ENCODE measurements at regions not wholly inside any gene's neighbourhood (a gene's known extent, or its start where the extent isn't known, plus 50 kb on each side); places are given as distances from the start of the nearest gene placed in this dataset.

DNA sequence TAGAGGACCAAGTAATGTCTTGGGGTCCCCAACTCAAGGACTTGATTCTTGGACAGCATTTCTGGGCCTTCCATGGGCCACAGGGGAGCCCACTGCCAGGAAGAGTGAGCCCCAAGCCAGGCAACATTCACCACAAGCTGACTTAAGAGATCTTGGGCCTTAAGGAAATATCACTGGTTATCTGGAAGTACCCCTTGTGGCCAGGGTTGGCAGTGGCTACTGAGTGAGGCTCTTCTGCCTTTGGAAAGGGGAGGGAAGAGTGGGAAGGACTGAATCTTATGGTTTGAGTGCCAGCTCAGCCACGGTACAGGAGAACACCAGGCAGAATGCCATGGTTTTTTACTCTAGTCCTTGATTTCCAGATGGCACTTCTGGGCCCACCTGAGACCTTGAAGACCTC lies 228.9 kb upstream of the RGS18 start:
- TF ChIP-seq CTCF (IDR thresholded peaks at IDR 0.05; ENCODE audit: low read depth, low read length): no peak
- Histone ChIP-seq H3K4me3 (ENCODE audit: low read depth, low read length) (no peak overlapping the region), H3K9me3 (ENCODE audit: control insufficient read depth, insufficient read depth, low read length) (no peaks in the 10 kb centered on the region), H3K27ac (ENCODE audit: low read depth, low read length) (no peak overlapping the region), H3K27me3 (ENCODE audit: control insufficient read depth, insufficient read depth, low read length) (no peaks in the 10 kb centered on the region)
- no peak for DNase-seq (ENCODE audit: low read depth, low spot score)
- ChIA-PET POLR2A (no interaction called here), CTCF (no interaction called here)

DNA sequence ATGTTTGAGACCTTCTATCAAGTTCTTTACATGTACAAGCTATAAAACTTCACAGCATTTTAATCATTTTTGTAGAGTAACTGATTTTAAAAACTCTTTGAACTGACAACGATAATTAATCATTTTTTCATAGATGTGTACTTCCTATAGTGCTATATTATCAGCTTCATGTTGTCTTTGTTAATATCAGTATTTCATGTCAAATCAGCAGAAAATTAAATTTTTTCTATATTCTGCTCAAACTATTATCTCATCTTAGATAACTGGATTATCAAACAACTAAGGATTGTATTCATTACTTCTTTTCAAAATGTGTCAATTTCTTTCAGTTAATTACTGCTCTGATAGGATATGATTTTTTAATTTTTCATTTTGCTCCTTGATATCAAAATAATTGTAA lies 214.6 kb upstream of the RGS18 start:
- TF ChIP-seq CTCF (IDR thresholded peaks at IDR 0.05; ENCODE audit: low read depth, low read length): no peak
- CTCF ChIA-PET: no interaction called here
- POLR2A ChIA-PET: no interaction called here

GRCh38 chr1:191953526-191953925 lies 204.7 kb upstream of the RGS18 start:
- POLR2A ChIA-PET: no interaction called here
- CTCF ChIA-PET: no interaction called here
- Histone ChIP-seq H3K4me3 (ENCODE audit: low read depth, low read length) (no peak overlapping the region), H3K27ac (ENCODE audit: low read depth, low read length) (no peak overlapping the region), H3K27me3 (ENCODE audit: control insufficient read depth, insufficient read depth, low read length) (no peaks in the 10 kb centered on the region), H3K9me3 (ENCODE audit: control insufficient read depth, insufficient read depth, low read length) (no peaks in the 10 kb centered on the region)
- TF ChIP-seq CTCF (IDR thresholded peaks at IDR 0.05; ENCODE audit: low read depth, low read length): no peak
- DNase-seq (ENCODE audit: low read depth, low spot score): no peak

More for the DNA sequence above, 214.6 kb upstream of the RGS18 start:
- Histone ChIP-seq H3K27me3 (ENCODE audit: control insufficient read depth, insufficient read depth, low read length) (no peaks in the 10 kb centered on the region), H3K4me3 (ENCODE audit: low read depth, low read length) (no peak overlapping the region), H3K27ac (ENCODE audit: low read depth, low read length) (no peak overlapping the region), H3K9me3 (ENCODE audit: control insufficient read depth, insufficient read depth, low read length) (no peaks in the 10 kb centered on the region)
- no peak for DNase-seq (ENCODE audit: low read depth, low spot score)

DNA sequence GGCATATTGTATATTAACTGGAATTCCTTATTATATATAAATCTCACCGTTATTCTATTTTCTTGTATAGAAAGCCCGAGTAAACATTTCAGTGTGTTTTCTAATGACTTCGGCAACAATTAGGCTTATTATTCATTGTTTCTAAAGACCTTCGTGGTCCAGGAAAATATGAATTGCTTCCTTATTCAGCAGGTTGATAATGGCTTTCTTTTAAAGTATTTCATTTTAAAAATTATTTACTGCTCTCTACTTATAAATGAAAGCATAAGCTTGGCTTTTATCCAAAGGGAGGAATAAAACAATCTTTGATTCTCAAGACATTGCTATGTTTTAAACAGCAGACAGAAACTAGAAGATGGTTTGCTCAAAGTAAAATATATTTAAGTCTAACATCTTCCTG lies 198.4 kb upstream of the RGS18 start:
- no peak overlapping the region for H3K27ac ChIP-seq (ENCODE audit: low read depth, low read length)
- H3K27me3 ChIP-seq (ENCODE audit: control insufficient read depth, insufficient read depth, low read length): no peaks in the 10 kb centered on the region
- ChIA-PET CTCF (no interaction called here), POLR2A (no interaction called here)
- H3K4me3 ChIP-seq (ENCODE audit: low read depth, low read length): no peak overlapping the region
- DNase-seq (ENCODE audit: low read depth, low spot score): no peak
- no peaks in the 10 kb centered on the region for H3K9me3 ChIP-seq (ENCODE audit: control insufficient read depth, insufficient read depth, low read length)
- no peak for TF ChIP-seq CTCF (IDR thresholded peaks at IDR 0.05; ENCODE audit: low read depth, low read length)

DNA sequence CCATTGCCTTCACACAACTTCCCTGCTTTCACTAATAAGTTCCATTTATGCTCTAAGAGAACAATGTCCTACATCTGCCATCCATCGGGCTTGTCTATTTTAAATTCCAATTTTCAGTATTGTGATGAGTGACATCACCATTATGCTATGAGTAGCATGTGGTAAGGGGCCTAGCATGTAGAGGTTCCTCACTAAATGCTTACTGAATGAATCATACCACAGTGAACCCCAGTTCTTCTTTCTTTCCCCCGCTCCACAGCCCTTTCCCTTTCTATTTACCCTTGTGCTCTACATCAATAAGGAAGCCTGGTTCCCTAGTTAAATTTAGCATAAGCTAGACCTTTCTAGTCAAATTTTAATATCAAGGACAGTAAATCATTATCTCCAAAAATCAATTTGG lies 195.0 kb upstream of the RGS18 start:
- TF ChIP-seq CTCF (IDR thresholded peaks at IDR 0.05; ENCODE audit: low read depth, low read length): no peak
- ChIA-PET CTCF (no interaction called here), POLR2A (no interaction called here)
- peak; percentile 10 for DNase-seq (ENCODE audit: low read depth, low spot score)
- no peak overlapping the region for H3K4me3 ChIP-seq (ENCODE audit: low read depth, low read length)
- no peak overlapping the region for H3K27ac ChIP-seq (ENCODE audit: low read depth, low read length)
- no peaks in the 10 kb centered on the region for H3K9me3 ChIP-seq (ENCODE audit: control insufficient read depth, insufficient read depth, low read length)
- no peaks in the 10 kb centered on the region for H3K27me3 ChIP-seq (ENCODE audit: control insufficient read depth, insufficient read depth, low read length)
